GM19023 (cell line): ENCODE measurements at regions not wholly inside any gene's neighbourhood (a gene's known extent, or its start where the extent isn't known, plus 50 kb on each side); places are given as distances from the start of the nearest gene placed in this dataset.
"Not testable (repeated sequence)": the region's sequence is repeated elsewhere in the genome, so short reads cannot be mapped to it uniquely, and the experiment has no call there.

Source experiments
- ATAC-seq: cut with Tn5 transposase; IDR thresholded peaks from one replicate; pipeline ENCODE4 v1.9.1; 2021; ENCODE audit warnings: mild to moderate bottlenecking, moderate library complexity; ENCODE audit not compliant: unreplicated experiment

GRCh38 chr1:217052626-217053025 lies 329.4 kb upstream of the ESRRG start:
- no peak for ATAC-seq

- ATAC-seq = no peak
These were observed 329.0 kb upstream of the ESRRG start for GRCh38 chr1:217052196-217052595.

- no peak for ATAC-seq
These were observed 326.5 kb upstream of the ESRRG start for GRCh38 chr1:217049721-217050120.

- ATAC-seq = no peak
These were observed 325.9 kb upstream of the ESRRG start for GRCh38 chr1:217049081-217049480.

GRCh38 chr1:217048104-217048707 lies 325.0 kb upstream of the ESRRG start:
- peak; percentile 73 for ATAC-seq

GRCh38 chr1:217040711-217041455 lies 317.7 kb upstream of the ESRRG start:
- no peak for ATAC-seq

GRCh38 chr1:217039926-217040325 lies 316.7 kb upstream of the ESRRG start:
- ATAC-seq = no peak

- not testable (repeated sequence) for ATAC-seq
These were observed 315.9 kb upstream of the ESRRG start for GRCh38 chr1:217039139-217039538.

- ATAC-seq = no peak
These were observed 313.5 kb upstream of the ESRRG start for GRCh38 chr1:217036757-217037156.

GRCh38 chr1:217032715-217033367 lies 309.6 kb upstream of the ESRRG start:
- no peak for ATAC-seq

GRCh38 chr1:217029281-217030157 lies 306.3 kb upstream of the ESRRG start:
- ATAC-seq = no peak

GRCh38 chr1:217027403-217028080 lies 304.3 kb upstream of the ESRRG start:
- peak; percentile 93 for ATAC-seq

GRCh38 chr1:217026531-217026930 lies 303.3 kb upstream of the ESRRG start:
- no peak for ATAC-seq

- no peak for ATAC-seq
These were observed 302.2 kb upstream of the ESRRG start for GRCh38 chr1:217025381-217025780.

GRCh38 chr1:217024911-217025310 lies 301.7 kb upstream of the ESRRG start:
- no peak for ATAC-seq

GRCh38 chr1:217021956-217022355 lies 298.7 kb upstream of the ESRRG start:
- ATAC-seq = no peak

GRCh38 chr1:217021400-217021799 lies 298.2 kb upstream of the ESRRG start:
- no peak for ATAC-seq

- ATAC-seq = no peak
These were observed 296.2 kb upstream of the ESRRG start for GRCh38 chr1:217019475-217019874.

- ATAC-seq = no peak
These were observed 295.4 kb upstream of the ESRRG start for GRCh38 chr1:217018648-217019047.

- ATAC-seq = no peak
These were observed 293.9 kb upstream of the ESRRG start for GRCh38 chr1:217017165-217017564.

- no peak for ATAC-seq
These were observed 290.8 kb upstream of the ESRRG start for GRCh38 chr1:217014066-217014465.
